NCI-H82 treated with DMSO at 0.1 percent for 48 hours (cell line): ENCODE measurements at regions not wholly inside any gene's neighbourhood (a gene's known extent, or its start where the extent isn't known, plus 50 kb on each side); places are given as distances from the start of the nearest gene placed in this dataset.
"Not testable (repeated sequence)": the region's sequence is repeated elsewhere in the genome, so short reads cannot be mapped to it uniquely, and the experiment has no call there.

Source experiments
- DNase-seq: peaks from one replicate; lab custom pipeline; 2025; ENCODE audit not compliant: unreplicated experiment; lab: John Stamatoyannopoulos, UW

- no peak for DNase-seq
Measured at GRCh38 chr1:232859216-232859615, 54.0 kb downstream of the MAP10 start.

GRCh38 chr1:232861107-232861506, 55.9 kb downstream of the MAP10 start:
- DNase-seq, result no peak

GRCh38 chr1:232863544-232864275, 58.5 kb downstream of the MAP10 start:
- peak; percentile 22 for DNase-seq

- DNase-seq, result no peak
Measured at GRCh38 chr1:232865102-232865931, 60.1 kb downstream of the MAP10 start.

GRCh38 chr1:232868793-232869491, 63.7 kb downstream of the MAP10 start:
- no peak for DNase-seq

- not testable (repeated sequence) for DNase-seq
Measured at GRCh38 chr1:232871291-232871969, 66.2 kb downstream of the MAP10 start.

GRCh38 chr1:232872284-232872683, 67.1 kb downstream of the MAP10 start:
- no peak for DNase-seq

- no peak for DNase-seq
Measured at GRCh38 chr1:232872738-232873137, 67.5 kb downstream of the MAP10 start.

GRCh38 chr1:232873412-232873811, 68.2 kb downstream of the MAP10 start:
- DNase-seq, result no peak

- no peak for DNase-seq
Measured at GRCh38 chr1:232873931-232874330, 68.7 kb downstream of the MAP10 start.

GRCh38 chr1:232875536-232875935, 70.3 kb downstream of the MAP10 start:
- DNase-seq, result no peak

GRCh38 chr1:232876506-232877364, 71.5 kb downstream of the MAP10 start:
- no peak for DNase-seq

GRCh38 chr1:232877365-232878028, 72.3 kb downstream of the MAP10 start:
- no peak for DNase-seq

GRCh38 chr1:232878086-232878485, 72.3 kb upstream of the NTPCR start:
- no peak for DNase-seq

GRCh38 chr1:232880354-232880753, 70.1 kb upstream of the NTPCR start:
- DNase-seq, result no peak

- no peak for DNase-seq
Measured at GRCh38 chr1:232883992-232884661, 66.3 kb upstream of the NTPCR start.

GRCh38 chr1:232886271-232886670, 64.1 kb upstream of the NTPCR start:
- DNase-seq, result peak; percentile 13

- no peak for DNase-seq
Measured at GRCh38 chr1:232890340-232890943, 60.0 kb upstream of the NTPCR start.

- DNase-seq, result no peak
Measured at GRCh38 chr1:232891071-232891470, 59.3 kb upstream of the NTPCR start.
